ENCODE measurements at regions not wholly inside any gene's neighbourhood (a gene's known extent, or its start where the extent isn't known, plus 50 kb on each side); places are given as distances from the start of the nearest gene placed in this dataset.

DNA sequence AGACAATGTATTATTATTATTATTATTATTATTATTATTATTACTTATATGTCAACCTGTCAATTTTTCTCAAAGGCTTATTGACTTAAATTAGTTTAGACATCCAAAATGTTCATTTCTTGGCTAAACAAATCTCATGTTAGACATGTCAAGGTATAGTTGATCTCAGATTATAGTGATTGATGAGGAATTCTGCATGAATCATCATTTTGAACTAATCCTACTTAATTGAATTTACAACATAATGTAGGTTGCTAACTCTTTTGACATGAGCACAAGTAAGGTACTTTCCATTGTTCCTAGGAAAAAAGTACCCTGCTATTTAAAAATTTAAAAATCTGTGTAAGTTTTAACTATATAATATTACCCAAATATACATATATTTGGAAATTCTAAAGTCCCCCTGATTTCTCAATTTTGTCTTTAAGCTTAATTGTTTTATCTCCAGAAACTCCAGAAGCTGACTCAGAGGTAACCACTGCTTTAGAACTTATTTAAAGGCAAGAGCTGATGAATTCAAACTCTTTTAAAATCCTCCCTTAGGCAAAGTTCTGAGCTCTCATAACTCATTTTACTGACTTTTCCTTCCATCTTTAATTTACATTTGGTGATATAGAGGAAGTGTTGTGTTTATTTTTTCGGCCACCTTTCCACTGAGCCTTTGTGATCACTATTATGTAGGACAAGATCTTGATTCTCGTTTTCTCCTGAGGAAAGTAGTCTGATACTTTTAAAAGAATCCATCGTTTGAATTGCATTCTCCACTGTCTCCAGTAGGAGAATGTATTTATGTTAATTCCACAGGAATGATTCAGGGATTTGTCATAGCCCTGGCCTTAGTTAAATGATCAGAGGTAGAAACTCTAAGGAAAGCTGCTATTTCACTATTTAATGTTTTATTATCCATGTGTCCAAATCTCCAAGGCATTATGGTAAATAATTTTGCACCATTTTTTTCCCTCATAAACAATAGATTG, 1304.5 kb downstream of the AACS start:
- TF ChIP-seq, protein P1, sequence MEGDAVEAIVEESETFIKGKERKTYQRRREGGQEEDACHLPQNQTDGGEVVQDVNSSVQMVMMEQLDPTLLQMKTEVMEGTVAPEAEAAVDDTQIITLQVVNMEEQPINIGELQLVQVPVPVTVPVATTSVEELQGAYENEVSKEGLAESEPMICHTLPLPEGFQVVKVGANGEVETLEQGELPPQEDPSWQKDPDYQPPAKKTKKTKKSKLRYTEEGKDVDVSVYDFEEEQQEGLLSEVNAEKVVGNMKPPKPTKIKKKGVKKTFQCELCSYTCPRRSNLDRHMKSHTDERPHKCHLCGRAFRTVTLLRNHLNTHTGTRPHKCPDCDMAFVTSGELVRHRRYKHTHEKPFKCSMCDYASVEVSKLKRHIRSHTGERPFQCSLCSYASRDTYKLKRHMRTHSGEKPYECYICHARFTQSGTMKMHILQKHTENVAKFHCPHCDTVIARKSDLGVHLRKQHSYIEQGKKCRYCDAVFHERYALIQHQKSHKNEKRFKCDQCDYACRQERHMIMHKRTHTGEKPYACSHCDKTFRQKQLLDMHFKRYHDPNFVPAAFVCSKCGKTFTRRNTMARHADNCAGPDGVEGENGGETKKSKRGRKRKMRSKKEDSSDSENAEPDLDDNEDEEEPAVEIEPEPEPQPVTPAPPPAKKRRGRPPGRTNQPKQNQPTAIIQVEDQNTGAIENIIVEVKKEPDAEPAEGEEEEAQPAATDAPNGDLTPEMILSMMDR (conservative IDR thresholded peaks at IDR 0.05; ENCODE audit: low read depth in 2 of 2) = 0 out of 4 replicates have a peak, but pooled peaks of 1 of the 2 experiments have one; percentile 25
- TF ChIP-seq EZH2 (IDR thresholded peaks at IDR 0.05; ENCODE audit: low read depth, unreplicated experiment) = no peak
- TF ChIP-seq, protein P2, sequence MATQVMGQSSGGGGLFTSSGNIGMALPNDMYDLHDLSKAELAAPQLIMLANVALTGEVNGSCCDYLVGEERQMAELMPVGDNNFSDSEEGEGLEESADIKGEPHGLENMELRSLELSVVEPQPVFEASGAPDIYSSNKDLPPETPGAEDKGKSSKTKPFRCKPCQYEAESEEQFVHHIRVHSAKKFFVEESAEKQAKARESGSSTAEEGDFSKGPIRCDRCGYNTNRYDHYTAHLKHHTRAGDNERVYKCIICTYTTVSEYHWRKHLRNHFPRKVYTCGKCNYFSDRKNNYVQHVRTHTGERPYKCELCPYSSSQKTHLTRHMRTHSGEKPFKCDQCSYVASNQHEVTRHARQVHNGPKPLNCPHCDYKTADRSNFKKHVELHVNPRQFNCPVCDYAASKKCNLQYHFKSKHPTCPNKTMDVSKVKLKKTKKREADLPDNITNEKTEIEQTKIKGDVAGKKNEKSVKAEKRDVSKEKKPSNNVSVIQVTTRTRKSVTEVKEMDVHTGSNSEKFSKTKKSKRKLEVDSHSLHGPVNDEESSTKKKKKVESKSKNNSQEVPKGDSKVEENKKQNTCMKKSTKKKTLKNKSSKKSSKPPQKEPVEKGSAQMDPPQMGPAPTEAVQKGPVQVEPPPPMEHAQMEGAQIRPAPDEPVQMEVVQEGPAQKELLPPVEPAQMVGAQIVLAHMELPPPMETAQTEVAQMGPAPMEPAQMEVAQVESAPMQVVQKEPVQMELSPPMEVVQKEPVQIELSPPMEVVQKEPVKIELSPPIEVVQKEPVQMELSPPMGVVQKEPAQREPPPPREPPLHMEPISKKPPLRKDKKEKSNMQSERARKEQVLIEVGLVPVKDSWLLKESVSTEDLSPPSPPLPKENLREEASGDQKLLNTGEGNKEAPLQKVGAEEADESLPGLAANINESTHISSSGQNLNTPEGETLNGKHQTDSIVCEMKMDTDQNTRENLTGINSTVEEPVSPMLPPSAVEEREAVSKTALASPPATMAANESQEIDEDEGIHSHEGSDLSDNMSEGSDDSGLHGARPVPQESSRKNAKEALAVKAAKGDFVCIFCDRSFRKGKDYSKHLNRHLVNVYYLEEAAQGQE (IDR thresholded peaks at IDR 0.05; ENCODE audit: unreplicated experiment) = no peak
- TF ChIP-seq, protein P3, sequence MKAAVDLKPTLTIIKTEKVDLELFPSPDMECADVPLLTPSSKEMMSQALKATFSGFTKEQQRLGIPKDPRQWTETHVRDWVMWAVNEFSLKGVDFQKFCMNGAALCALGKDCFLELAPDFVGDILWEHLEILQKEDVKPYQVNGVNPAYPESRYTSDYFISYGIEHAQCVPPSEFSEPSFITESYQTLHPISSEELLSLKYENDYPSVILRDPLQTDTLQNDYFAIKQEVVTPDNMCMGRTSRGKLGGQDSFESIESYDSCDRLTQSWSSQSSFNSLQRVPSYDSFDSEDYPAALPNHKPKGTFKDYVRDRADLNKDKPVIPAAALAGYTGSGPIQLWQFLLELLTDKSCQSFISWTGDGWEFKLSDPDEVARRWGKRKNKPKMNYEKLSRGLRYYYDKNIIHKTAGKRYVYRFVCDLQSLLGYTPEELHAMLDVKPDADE (IDR thresholded peaks at IDR 0.05) = no peak
- no peak for TF ChIP-seq POLR2AphosphoS5 (IDR thresholded peaks at IDR 0.05; ENCODE audit: low read depth)
- no peak for TF ChIP-seq CREB1 (CRISPR knock-in tag; IDR thresholded peaks at IDR 0.05; ENCODE audit: low read depth)
- TF ChIP-seq JUNB (IDR thresholded peaks at IDR 0.05; ENCODE audit: unreplicated experiment) = no peak
- no peak for TF ChIP-seq EZH2phosphoT487 (IDR thresholded peaks at IDR 0.05; ENCODE audit: unreplicated experiment)
- TF ChIP-seq ZNF331 (CRISPR knock-in tag; IDR thresholded peaks at IDR 0.05; ENCODE audit: low read depth) = no peak
- TF ChIP-seq STAT1 (IDR thresholded peaks at IDR 0.05; ENCODE audit: unreplicated experiment) = no peak
- TF ChIP-seq, protein P4, sequence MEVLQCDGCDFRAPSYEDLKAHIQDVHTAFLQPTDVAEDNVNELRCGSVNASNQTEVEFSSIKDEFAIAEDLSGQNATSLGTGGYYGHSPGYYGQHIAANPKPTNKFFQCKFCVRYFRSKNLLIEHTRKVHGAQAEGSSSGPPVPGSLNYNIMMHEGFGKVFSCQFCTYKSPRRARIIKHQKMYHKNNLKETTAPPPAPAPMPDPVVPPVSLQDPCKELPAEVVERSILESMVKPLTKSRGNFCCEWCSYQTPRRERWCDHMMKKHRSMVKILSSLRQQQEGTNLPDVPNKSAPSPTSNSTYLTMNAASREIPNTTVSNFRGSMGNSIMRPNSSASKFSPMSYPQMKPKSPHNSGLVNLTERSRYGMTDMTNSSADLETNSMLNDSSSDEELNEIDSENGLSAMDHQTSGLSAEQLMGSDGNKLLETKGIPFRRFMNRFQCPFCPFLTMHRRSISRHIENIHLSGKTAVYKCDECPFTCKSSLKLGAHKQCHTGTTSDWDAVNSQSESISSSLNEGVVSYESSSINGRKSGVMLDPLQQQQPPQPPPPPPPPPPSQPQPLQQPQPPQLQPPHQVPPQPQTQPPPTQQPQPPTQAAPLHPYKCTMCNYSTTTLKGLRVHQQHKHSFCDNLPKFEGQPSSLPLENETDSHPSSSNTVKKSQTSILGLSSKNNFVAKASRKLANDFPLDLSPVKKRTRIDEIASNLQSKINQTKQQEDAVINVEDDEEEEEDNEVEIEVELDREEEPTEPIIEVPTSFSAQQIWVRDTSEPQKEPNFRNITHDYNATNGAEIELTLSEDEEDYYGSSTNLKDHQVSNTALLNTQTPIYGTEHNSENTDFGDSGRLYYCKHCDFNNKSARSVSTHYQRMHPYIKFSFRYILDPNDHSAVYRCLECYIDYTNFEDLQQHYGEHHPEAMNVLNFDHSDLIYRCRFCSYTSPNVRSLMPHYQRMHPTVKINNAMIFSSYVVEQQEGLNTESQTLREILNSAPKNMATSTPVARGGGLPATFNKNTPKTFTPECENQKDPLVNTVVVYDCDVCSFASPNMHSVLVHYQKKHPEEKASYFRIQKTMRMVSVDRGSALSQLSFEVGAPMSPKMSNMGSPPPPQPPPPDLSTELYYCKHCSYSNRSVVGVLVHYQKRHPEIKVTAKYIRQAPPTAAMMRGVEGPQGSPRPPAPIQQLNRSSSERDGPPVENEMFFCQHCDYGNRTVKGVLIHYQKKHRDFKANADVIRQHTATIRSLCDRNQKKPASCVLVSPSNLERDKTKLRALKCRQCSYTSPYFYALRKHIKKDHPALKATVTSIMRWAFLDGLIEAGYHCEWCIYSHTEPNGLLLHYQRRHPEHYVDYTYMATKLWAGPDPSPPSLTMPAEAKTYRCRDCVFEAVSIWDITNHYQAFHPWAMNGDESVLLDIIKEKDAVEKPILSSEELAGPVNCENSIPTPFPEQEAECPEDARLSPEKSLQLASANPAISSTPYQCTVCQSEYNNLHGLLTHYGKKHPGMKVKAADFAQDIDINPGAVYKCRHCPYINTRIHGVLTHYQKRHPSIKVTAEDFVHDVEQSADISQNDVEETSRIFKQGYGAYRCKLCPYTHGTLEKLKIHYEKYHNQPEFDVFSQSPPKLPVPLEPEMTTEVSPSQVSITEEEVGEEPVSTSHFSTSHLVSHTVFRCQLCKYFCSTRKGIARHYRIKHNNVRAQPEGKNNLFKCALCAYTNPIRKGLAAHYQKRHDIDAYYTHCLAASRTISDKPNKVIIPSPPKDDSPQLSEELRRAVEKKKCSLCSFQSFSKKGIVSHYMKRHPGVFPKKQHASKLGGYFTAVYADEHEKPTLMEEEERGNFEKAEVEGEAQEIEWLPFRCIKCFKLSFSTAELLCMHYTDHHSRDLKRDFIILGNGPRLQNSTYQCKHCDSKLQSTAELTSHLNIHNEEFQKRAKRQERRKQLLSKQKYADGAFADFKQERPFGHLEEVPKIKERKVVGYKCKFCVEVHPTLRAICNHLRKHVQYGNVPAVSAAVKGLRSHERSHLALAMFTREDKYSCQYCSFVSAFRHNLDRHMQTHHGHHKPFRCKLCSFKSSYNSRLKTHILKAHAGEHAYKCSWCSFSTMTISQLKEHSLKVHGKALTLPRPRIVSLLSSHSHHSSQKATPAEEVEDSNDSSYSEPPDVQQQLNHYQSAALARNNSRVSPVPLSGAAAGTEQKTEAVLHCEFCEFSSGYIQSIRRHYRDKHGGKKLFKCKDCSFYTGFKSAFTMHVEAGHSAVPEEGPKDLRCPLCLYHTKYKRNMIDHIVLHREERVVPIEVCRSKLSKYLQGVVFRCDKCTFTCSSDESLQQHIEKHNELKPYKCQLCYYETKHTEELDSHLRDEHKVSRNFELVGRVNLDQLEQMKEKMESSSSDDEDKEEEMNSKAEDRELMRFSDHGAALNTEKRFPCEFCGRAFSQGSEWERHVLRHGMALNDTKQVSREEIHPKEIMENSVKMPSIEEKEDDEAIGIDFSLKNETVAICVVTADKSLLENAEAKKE (CRISPR knock-in tag; IDR thresholded peaks at IDR 0.05) = no peak
